Mammary epithelial cell (primary cell): ENCODE measurements at regions not wholly inside any gene's neighbourhood (a gene's known extent, or its start where the extent isn't known, plus 50 kb on each side); places are given as distances from the start of the nearest gene placed in this dataset.

ENCODE experiments used
- CTCF ChIP-seq, 2 donors: IDR thresholded peaks in 1 of 2; conservative IDR thresholded peaks in 1 of 2; 2 replicates each; pipeline ENCODE4 v1.5.1; 2011 to 2012; ENCODE audit warnings: inconsistent platforms in 2 of 2, low read length in 2 of 2, mild to moderate bottlenecking in 2 of 2, control low read depth in 1 of 2, low read depth in 1 of 2; ENCODE audit not compliant: insufficient read depth in 1 of 2; ENCODE audit errors: extremely low read depth in 1 of 2
- EZH2 ChIP-seq: IDR thresholded peaks from 2 replicates; pipeline ENCODE4 v1.6.1; 2012; ENCODE audit warnings: low read length, inconsistent platforms, borderline replicate concordance

GRCh38 chr2:126756125-126756524 lies 100.2 kb downstream of the GYPC start:
- TF ChIP-seq EZH2 (no peak), CTCF (conservative IDR thresholded peaks at IDR 0.05 in 1 of 2, IDR thresholded peaks at IDR 0.05 in 1 of 2; ENCODE audit: extremely low read depth in 1 of 2, insufficient read depth in 1 of 2, low read depth in 1 of 2, low read length in 2 of 2) (no peak)
